ENCODE measurements at regions not wholly inside any gene's neighbourhood (a gene's known extent, or its start where the extent isn't known, plus 50 kb on each side); places are given as distances from the start of the nearest gene placed in this dataset.

GRCh38 chr12:115755725-115756085, 521.8 kb downstream of the MED13L start:
- H3K27me3 ChIP-seq (ENCODE audit: insufficient read depth, low read depth, low read length) = peaks cover 70% of the 10 kb centered on the region
- TF ChIP-seq MXI1 (conservative IDR thresholded peaks at IDR 0.05; ENCODE audit: poor library complexity, severe bottlenecking) (no peak), POLR2AphosphoS5 (IDR thresholded peaks at IDR 0.05) (no peak), SMC3 (conservative IDR thresholded peaks at IDR 0.05; ENCODE audit: poor library complexity) (no peak), EZH2 (IDR thresholded peaks at IDR 0.05; ENCODE audit: borderline replicate concordance, insufficient read depth, low read length, poor library complexity, severe bottlenecking) (no peak), REST (IDR thresholded peaks at IDR 0.05; ENCODE audit: borderline replicate concordance) (no peak), RAD21 (conservative IDR thresholded peaks at IDR 0.05) (no peak), TAF1 (IDR thresholded peaks at IDR 0.05; ENCODE audit: low read depth) (no peak), EP300 (conservative IDR thresholded peaks at IDR 0.05; ENCODE audit: poor library complexity, severe bottlenecking) (no peak), CTCF (IDR thresholded peaks at IDR 0.05; ENCODE audit: poor library complexity, severe bottlenecking) (no peak)
- H3K79me2 ChIP-seq (replicated peaks; ENCODE audit: insufficient read depth, low read length) = no peaks in the 10 kb centered on the region
- H2AFZ ChIP-seq (ENCODE audit: low read depth, low read length) = no peak overlapping the region
- no peak overlapping the region for H3K27ac ChIP-seq (ENCODE audit: low read length)
- H4K20me1 ChIP-seq (ENCODE audit: insufficient read depth) = no peaks in the 10 kb centered on the region
- no peak overlapping the region for H3K4me3 ChIP-seq (ENCODE audit: low read length)
- H3K36me3 ChIP-seq (ENCODE audit: insufficient read depth, low read length) = no peaks in the 10 kb centered on the region
- H3F3A ChIP-seq (ENCODE audit: insufficient read depth, low read length, poor library complexity, severe bottlenecking) = no peaks in the 10 kb centered on the region
- H3K9me2 ChIP-seq (ENCODE audit: insufficient read depth, low read length) = no peaks in the 10 kb centered on the region
- no peak overlapping the region for H3K9ac ChIP-seq (ENCODE audit: low read length)
- H3K4me2 ChIP-seq (ENCODE audit: low read length) = no peak overlapping the region
- H3K9me3 ChIP-seq (ENCODE audit: low read length) = no peaks in the 10 kb centered on the region

GRCh38 chr12:115755061-115755724, 522.3 kb downstream of the MED13L start:
- Histone ChIP-seq H3K9me2 (ENCODE audit: insufficient read depth, low read length) (no peaks in the 10 kb centered on the region), H3K4me2 (ENCODE audit: low read length) (no peak overlapping the region), H3K27me3 (ENCODE audit: insufficient read depth, low read depth, low read length) (peaks cover 65% of the 10 kb centered on the region), H3K27ac (ENCODE audit: low read length) (no peak overlapping the region), H3K36me3 (ENCODE audit: insufficient read depth, low read length) (no peaks in the 10 kb centered on the region), H3K9me3 (ENCODE audit: low read length) (no peaks in the 10 kb centered on the region), H3K9ac (ENCODE audit: low read length) (no peak overlapping the region), H2AFZ (ENCODE audit: low read depth, low read length) (no peak overlapping the region), H3F3A (ENCODE audit: insufficient read depth, low read length, poor library complexity, severe bottlenecking) (no peaks in the 10 kb centered on the region), H3K79me2 (replicated peaks; ENCODE audit: insufficient read depth, low read length) (no peaks in the 10 kb centered on the region), H3K4me3 (ENCODE audit: low read length) (no peak overlapping the region), H4K20me1 (ENCODE audit: insufficient read depth) (no peaks in the 10 kb centered on the region)
- TF ChIP-seq POLR2AphosphoS5 (IDR thresholded peaks at IDR 0.05) (no peak), MXI1 (conservative IDR thresholded peaks at IDR 0.05; ENCODE audit: poor library complexity, severe bottlenecking) (no peak), CTCF (IDR thresholded peaks at IDR 0.05; ENCODE audit: poor library complexity, severe bottlenecking) (no peak), REST (IDR thresholded peaks at IDR 0.05; ENCODE audit: borderline replicate concordance) (no peak)
